Urothelium cell line (cell line): ENCODE measurements at regions not wholly inside any gene's neighbourhood (a gene's known extent, or its start where the extent isn't known, plus 50 kb on each side); places are given as distances from the start of the nearest gene placed in this dataset.

Experiments used
- DNase-seq: peaks from one replicate; pipeline ENCODE4 v3.0.0; 2011; ENCODE audit warnings: low spot score, mixed read lengths
- FAIRE-seq: peaks from 2 replicates; lab custom pipeline; 2011; peaks lifted over from hg19 to GRCh38; lab: Jason Lieb, UNC

GRCh38 chr4:96887857-96888256 lies 1048.0 kb downstream of the PDHA2 start:
- DNase-seq (peak; percentile 3), FAIRE-seq (no peak)

- FAIRE-seq (no peak), DNase-seq (no peak)
Observed at GRCh38 chr4:96894621-96895020, 1054.7 kb downstream of the PDHA2 start.

- DNase-seq, result no peak
Observed at GRCh38 chr4:96895826-96896225, 1055.9 kb downstream of the PDHA2 start.

GRCh38 chr4:96912716-96913115 lies 1072.8 kb downstream of the PDHA2 start:
- DNase-seq (no peak), FAIRE-seq (no peak)

More at GRCh38 chr4:96895826-96896225, 1055.9 kb downstream of the PDHA2 start:
- FAIRE-seq, result no peak

- FAIRE-seq, result no peak
- peak; percentile 10 for DNase-seq
Observed at GRCh38 chr4:96913441-96914080, 1073.7 kb downstream of the PDHA2 start.

GRCh38 chr4:96916711-96917110 lies 1076.8 kb downstream of the PDHA2 start:
- DNase-seq, result no peak
- no peak for FAIRE-seq

GRCh38 chr4:96936886-96937285 lies 1097.0 kb downstream of the PDHA2 start:
- no peak for DNase-seq

GRCh38 chr4:96946552-96946951 lies 1106.7 kb downstream of the PDHA2 start:
- DNase-seq, result no peak
- FAIRE-seq, result no peak

More at GRCh38 chr4:96936886-96937285, 1097.0 kb downstream of the PDHA2 start:
- no peak for FAIRE-seq

- DNase-seq (no peak), FAIRE-seq (no peak)
Observed at GRCh38 chr4:96952610-96953009, 1112.7 kb downstream of the PDHA2 start.

- FAIRE-seq (no peak), DNase-seq (no peak)
Observed at GRCh38 chr4:96955226-96955625, 1115.3 kb downstream of the PDHA2 start.

- no peak for FAIRE-seq
Observed at GRCh38 chr4:96955691-96956090, 1115.8 kb downstream of the PDHA2 start.

GRCh38 chr4:96969455-96969854 lies 1129.6 kb downstream of the PDHA2 start:
- FAIRE-seq (no peak), DNase-seq (no peak)

More at GRCh38 chr4:96955691-96956090, 1115.8 kb downstream of the PDHA2 start:
- DNase-seq, result no peak

- DNase-seq (no peak), FAIRE-seq (no peak)
Observed at GRCh38 chr4:96972920-96973319, 1133.0 kb downstream of the PDHA2 start.

- no peak for FAIRE-seq
- DNase-seq, result no peak
Observed at GRCh38 chr4:96974295-96974694, 1134.4 kb downstream of the PDHA2 start.

- no peak for FAIRE-seq
- DNase-seq, result peak; percentile 17
Observed at GRCh38 chr4:96983830-96984229, 1143.9 kb downstream of the PDHA2 start.

GRCh38 chr4:96986816-96987215 lies 1146.9 kb downstream of the PDHA2 start:
- FAIRE-seq, result no peak
- DNase-seq, result no peak

- FAIRE-seq (no peak), DNase-seq (no peak)
Observed at GRCh38 chr4:96991083-96991482, 1151.2 kb downstream of the PDHA2 start.

GRCh38 chr4:96992443-96992842 lies 1150.8 kb downstream of the STPG2 start:
- FAIRE-seq, result no peak
- no peak for DNase-seq

- FAIRE-seq (no peak), DNase-seq (no peak)
Observed at GRCh38 chr4:96993560-96993959, 1149.7 kb downstream of the STPG2 start.

GRCh38 chr4:97003715-97004114 lies 1139.6 kb downstream of the STPG2 start:
- DNase-seq (no peak), FAIRE-seq (no peak)

GRCh38 chr4:97013309-97013708 lies 1130.0 kb downstream of the STPG2 start:
- FAIRE-seq (no peak), DNase-seq (no peak)

- DNase-seq (no peak), FAIRE-seq (no peak)
Observed at GRCh38 chr4:97013711-97014110, 1129.6 kb downstream of the STPG2 start.

- DNase-seq (no peak), FAIRE-seq (no peak)
Observed at GRCh38 chr4:97015301-97015700, 1128.0 kb downstream of the STPG2 start.
